GM13976 (cell line): ENCODE measurements at regions not wholly inside any gene's neighbourhood (a gene's known extent, or its start where the extent isn't known, plus 50 kb on each side); places are given as distances from the start of the nearest gene placed in this dataset.

Experiments used
- DNase-seq: peaks from one replicate; pipeline ENCODE4 v3.0.0; 2012; ENCODE audit warnings: low spot score
- in situ Hi-C: fragments of 300-500 bp; cut with MboI; formaldehyde crosslinking; loops from one replicate; pipeline ENCODE4 v1.12.0; 2022; ENCODE audit warnings: low sequenced_read_pairs, mixed read lengths, inconsistent platforms; ENCODE audit not compliant: unreplicated experiment
- TF ChIP-seq, protein P1 (sequence below): IDR thresholded peaks from 2 replicates; pipeline ENCODE4 v1.5.1; 2012; ENCODE audit warnings: borderline replicate concordance, mild to moderate bottlenecking; ENCODE audit not compliant: insufficient read depth; ENCODE audit errors: extremely low read depth, missing control alignments, control extremely low read depth

DNA sequence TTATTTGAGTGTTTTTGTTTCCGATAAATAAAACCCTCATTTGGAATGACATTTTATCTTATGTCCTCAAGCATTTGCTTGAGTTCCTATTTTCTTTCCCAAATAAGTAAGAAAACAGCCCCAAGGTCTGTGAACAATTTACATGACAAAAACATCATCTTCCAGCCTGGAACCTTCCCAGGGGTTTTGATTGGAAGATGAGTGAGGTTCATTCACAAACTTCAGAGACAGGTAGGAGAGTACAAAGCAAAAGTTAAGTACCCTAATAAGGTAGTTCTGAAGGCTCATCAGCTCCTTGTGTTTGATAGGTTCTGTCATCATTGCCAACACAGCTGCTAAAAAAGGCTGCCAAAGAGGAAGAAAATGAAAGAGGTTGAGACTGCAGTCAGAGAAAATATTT is 772.8 kb downstream of the CDH8 start:
- TF ChIP-seq, protein P1, sequence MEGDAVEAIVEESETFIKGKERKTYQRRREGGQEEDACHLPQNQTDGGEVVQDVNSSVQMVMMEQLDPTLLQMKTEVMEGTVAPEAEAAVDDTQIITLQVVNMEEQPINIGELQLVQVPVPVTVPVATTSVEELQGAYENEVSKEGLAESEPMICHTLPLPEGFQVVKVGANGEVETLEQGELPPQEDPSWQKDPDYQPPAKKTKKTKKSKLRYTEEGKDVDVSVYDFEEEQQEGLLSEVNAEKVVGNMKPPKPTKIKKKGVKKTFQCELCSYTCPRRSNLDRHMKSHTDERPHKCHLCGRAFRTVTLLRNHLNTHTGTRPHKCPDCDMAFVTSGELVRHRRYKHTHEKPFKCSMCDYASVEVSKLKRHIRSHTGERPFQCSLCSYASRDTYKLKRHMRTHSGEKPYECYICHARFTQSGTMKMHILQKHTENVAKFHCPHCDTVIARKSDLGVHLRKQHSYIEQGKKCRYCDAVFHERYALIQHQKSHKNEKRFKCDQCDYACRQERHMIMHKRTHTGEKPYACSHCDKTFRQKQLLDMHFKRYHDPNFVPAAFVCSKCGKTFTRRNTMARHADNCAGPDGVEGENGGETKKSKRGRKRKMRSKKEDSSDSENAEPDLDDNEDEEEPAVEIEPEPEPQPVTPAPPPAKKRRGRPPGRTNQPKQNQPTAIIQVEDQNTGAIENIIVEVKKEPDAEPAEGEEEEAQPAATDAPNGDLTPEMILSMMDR, result no peak
- in situ Hi-C loops, result no loop called here
- no peak for DNase-seq

DNA sequence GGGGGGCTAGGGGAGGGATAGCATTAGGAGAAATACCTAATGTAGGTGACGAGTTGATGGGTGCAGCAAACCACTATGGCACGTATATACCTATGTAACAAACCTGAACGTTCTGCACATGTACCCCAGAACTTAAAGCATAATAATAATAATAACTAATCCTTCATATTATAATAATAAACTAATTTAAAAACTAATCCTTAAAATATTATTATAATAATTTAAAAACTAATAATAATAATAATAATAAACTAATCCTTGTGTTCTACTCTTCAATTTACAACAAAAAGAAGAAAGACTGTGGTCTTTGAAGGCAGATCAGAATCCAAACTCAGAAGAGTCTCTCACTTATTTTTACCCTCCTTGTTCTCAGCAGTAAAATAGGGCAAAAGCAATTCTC is 774.9 kb downstream of the CDH8 start:
- TF ChIP-seq, protein P1, result no peak
- in situ Hi-C loops, result no loop called here
- DNase-seq, result no peak

DNA sequence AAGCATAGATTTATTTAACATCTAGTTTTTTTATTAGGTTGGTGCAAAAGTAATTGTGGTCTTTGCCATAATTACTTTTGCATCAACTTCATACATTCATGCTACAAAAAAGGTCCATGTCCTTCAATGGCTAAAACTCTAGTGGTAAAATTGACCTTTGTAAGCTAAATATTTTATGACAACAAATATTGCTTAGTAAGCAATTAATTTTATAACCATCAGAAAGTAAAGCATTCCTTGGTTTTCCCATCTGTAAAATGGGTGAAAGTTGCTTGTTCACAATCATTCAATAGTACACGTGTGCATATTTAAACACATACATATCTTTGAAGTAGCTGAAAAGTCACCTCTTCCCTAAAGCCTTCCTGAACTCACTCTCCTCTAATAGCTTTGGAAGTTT is 789.6 kb downstream of the CDH8 start:
- in situ Hi-C loops, result no loop called here

DNA sequence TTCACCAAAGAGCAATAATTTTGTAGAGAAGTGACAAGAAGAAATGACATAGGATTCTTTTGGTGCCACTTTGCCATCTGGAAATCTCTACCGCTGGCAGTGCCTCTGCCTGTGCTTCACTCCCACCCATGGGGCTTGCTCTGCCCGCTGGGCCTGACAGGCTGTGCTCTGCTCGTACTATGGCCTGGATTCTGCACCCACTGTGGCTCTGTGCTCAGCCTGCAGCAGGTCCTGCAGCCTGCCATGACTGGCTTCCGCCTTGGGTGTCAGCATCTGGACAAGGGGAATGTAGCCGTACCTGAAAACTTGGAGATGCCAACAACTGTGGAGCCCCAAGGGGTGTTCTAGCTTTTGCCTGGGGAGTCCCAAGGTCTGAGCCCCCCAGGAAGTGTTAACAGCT is 792.3 kb downstream of the CDH8 start:
- no peak for DNase-seq
- TF ChIP-seq, protein P1, result no peak
- in situ Hi-C loops, result no loop called here

More for the DNA sequence above, 789.6 kb downstream of the CDH8 start:
- TF ChIP-seq, protein P1, result no peak
- DNase-seq, result no peak

DNA sequence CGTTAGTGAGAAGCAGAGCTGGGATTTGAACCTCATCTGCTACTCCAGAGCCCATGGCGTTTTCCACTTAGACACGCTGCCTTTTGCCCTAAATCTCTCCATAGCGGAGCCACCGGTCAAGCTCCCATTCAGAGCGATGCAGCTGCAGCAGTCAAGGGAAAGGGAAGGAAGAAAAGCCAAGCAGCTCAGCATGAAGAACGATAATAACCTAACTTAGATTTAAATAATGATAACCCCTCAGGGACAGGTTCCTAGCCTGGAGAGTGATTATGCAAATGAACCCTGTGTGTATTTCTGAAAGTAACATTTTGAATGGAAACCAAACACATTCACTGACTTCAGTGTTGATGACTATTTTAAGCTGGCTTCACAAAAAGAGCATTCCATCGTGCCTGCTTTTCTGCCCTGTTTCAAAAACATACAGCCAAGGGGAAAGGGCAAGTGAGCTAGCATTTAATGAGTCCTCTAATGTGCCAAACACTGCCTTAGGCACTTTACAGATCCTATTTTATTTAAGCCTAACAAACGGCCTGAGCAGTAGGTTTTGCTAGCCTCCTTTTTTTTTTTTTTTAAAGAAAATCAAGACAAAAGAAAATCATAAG is 798.3 kb downstream of the CDH8 start:
- in situ Hi-C loops, result no loop called here
- DNase-seq, result no peak
- TF ChIP-seq, protein P1, result no peak

DNA sequence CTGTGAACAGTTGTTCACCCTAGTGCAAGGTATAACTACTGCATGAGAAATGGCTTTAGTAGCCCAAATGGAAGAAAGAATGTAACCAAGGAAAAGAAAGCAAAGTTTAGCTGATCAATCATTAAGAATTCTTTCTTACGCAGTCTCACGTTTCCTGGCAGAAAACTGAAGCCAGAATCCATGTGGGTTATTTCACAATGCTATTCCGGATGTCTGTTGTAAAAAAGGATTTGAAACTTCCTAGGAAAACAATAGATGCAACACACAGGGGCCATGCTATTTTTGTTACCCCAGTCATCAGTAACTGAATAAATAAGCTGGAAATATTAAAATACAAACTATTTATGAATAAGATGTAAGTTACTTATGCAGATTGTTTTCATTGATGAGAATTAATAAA is 802.5 kb downstream of the CDH8 start:
- in situ Hi-C loops, result no loop called here
- no peak for DNase-seq
- TF ChIP-seq, protein P1, result no peak

DNA sequence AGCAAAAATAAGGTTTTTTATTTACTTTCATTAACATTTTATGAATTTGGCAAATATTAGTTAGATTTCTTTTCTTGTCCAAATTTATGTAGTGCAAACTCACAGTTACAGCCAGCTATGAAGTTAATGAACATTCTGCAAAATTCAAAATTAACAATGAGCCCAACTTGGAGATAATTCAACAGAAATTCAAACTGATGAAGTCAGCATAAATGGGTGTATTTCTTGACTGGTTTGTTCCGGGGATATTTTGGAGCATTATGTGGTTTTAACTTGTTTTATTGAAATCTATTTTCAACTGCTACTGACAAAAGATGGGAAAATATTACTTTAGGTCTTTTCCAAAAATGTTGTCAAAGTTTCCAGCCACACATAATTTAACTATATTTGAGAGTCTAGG is 807.9 kb downstream of the CDH8 start:
- in situ Hi-C loops, result no loop called here
- DNase-seq, result no peak
- TF ChIP-seq, protein P1, result no peak
